ENCODE measurements at regions not wholly inside any gene's neighbourhood (a gene's known extent, or its start where the extent isn't known, plus 50 kb on each side); places are given as distances from the start of the nearest gene placed in this dataset.

GRCh38 chr16:48454051-48454450, 68.8 kb upstream of the SIAH1 start:
- CTCF ChIA-PET: no interaction called here
- dilution Hi-C loops (cut with MboI; ENCODE audit: extremely low pct_ligation_motif_present, low sequenced_read_pairs) (no loop called here), intact Hi-C loops (cut with micrococcal nuclease) (no loop called here)

GRCh38 chr16:48452991-48453760, 68.0 kb upstream of the SIAH1 start:
- no TSS peak for BruUV-seq (replicated peaks)
- CTCF ChIA-PET: no interaction called here

More at GRCh38 chr16:48454051-48454450, 68.8 kb upstream of the SIAH1 start:
- Histone ChIP-seq H3K4me2 (ENCODE audit: insufficient read depth, low read length) (no peak overlapping the region), H3K36me3 (ENCODE audit: control insufficient read depth in 2 of 2, extremely low read depth in 1 of 2, insufficient read depth in 2 of 2, low read length in 2 of 2) (no peaks in the 10 kb centered on the region), H3K79me2 (ENCODE audit: control insufficient read depth, insufficient read depth, low read length) (no peaks in the 10 kb centered on the region), H3K27me3 (ENCODE audit: control insufficient read depth in 2 of 2, insufficient read depth in 2 of 2, low read length in 2 of 2) (no peaks in the 10 kb centered on the region), H3K9ac (replicated peaks; ENCODE audit: extremely low read depth, insufficient read depth, low read length) (no peak overlapping the region), H3K4me3 (replicated peaks in 1 of 3; ENCODE audit: insufficient read depth in 1 of 3, low read depth in 1 of 3, low read length in 3 of 3) (no peak overlapping the region), H3K9me3 (replicated peaks; ENCODE audit: control insufficient read depth, insufficient read depth, low read length) (no peaks in the 10 kb centered on the region), H3K9me1 (replicated peaks; ENCODE audit: control insufficient read depth, extremely low read depth, insufficient read depth, low read length) (no peaks in the 10 kb centered on the region), H2AFZ (ENCODE audit: low read depth, low read length) (no peak overlapping the region), H3K4me1 (ENCODE audit: control insufficient read depth, extremely low read depth, insufficient read depth, low read length) (no peaks in the 10 kb centered on the region), H4K20me1 (replicated peaks; ENCODE audit: control insufficient read depth, extremely low read depth, insufficient read depth, low read length) (no peaks in the 10 kb centered on the region), H3K27ac (ENCODE audit: insufficient read depth, low read depth, low read length) (no peak overlapping the region)
- FAIRE-seq (no peak), DNase-seq (ENCODE audit: low read depth, low spot score) (no peak)
- BruUV-seq (replicated peaks): no TSS peak
- POLR2A ChIA-PET: no interaction called here
- TF ChIP-seq JUN (IDR thresholded peaks at IDR 0.05; ENCODE audit: borderline replicate concordance, insufficient read depth, insufficient read length, low read depth) (no peak), MAX (IDR thresholded peaks at IDR 0.05; ENCODE audit: insufficient read depth, insufficient read length) (no peak), EZH2 (IDR thresholded peaks at IDR 0.05; ENCODE audit: borderline replicate concordance, low read depth, low read length, severe bottlenecking) (no peak), POLR2AphosphoS5 (IDR thresholded peaks at IDR 0.05; ENCODE audit: insufficient read depth, low read depth, low read length) (no peak)

More at GRCh38 chr16:48452991-48453760, 68.0 kb upstream of the SIAH1 start:
- intact Hi-C loops (cut with micrococcal nuclease) (no loop called here), dilution Hi-C loops (cut with MboI; ENCODE audit: extremely low pct_ligation_motif_present, low sequenced_read_pairs) (no loop called here)
- H3K4me3 ChIP-seq (replicated peaks in 1 of 3; ENCODE audit: insufficient read depth in 1 of 3, low read depth in 1 of 3, low read length in 3 of 3): no peak overlapping the region
- FAIRE-seq: no peak
- POLR2A ChIA-PET: no interaction called here
- H3K27me3 ChIP-seq (ENCODE audit: control insufficient read depth in 2 of 2, insufficient read depth in 2 of 2, low read length in 2 of 2): no peaks in the 10 kb centered on the region
- TF ChIP-seq MAX (IDR thresholded peaks at IDR 0.05; ENCODE audit: insufficient read depth, insufficient read length) (no peak), POLR2AphosphoS5 (IDR thresholded peaks at IDR 0.05; ENCODE audit: insufficient read depth, low read depth, low read length) (no peak), EZH2 (IDR thresholded peaks at IDR 0.05; ENCODE audit: borderline replicate concordance, low read depth, low read length, severe bottlenecking) (no peak), GATA2 (IDR thresholded peaks at IDR 0.05; ENCODE audit: insufficient read depth, insufficient read length, low read depth, low read length) (no peak), POLR2A (IDR thresholded peaks at IDR 0.05; ENCODE audit: low read depth, low read length) (no peak)
- H3K9me3 ChIP-seq (replicated peaks; ENCODE audit: control insufficient read depth, insufficient read depth, low read length): no peaks in the 10 kb centered on the region
- H3K9ac ChIP-seq (replicated peaks; ENCODE audit: extremely low read depth, insufficient read depth, low read length): no peak overlapping the region
- H3K36me3 ChIP-seq (ENCODE audit: control insufficient read depth in 2 of 2, extremely low read depth in 1 of 2, insufficient read depth in 2 of 2, low read length in 2 of 2): no peaks in the 10 kb centered on the region
- H3K27ac ChIP-seq (ENCODE audit: insufficient read depth, low read depth, low read length): no peak overlapping the region
- no peak overlapping the region for H2AFZ ChIP-seq (ENCODE audit: low read depth, low read length)
- no peaks in the 10 kb centered on the region for H3K4me1 ChIP-seq (ENCODE audit: control insufficient read depth, extremely low read depth, insufficient read depth, low read length)
- no peaks in the 10 kb centered on the region for H4K20me1 ChIP-seq (replicated peaks; ENCODE audit: control insufficient read depth, extremely low read depth, insufficient read depth, low read length)
- no peak overlapping the region for H3K4me2 ChIP-seq (ENCODE audit: insufficient read depth, low read length)
- DNase-seq (ENCODE audit: low read depth, low spot score): no peak
- no peaks in the 10 kb centered on the region for H3K79me2 ChIP-seq (ENCODE audit: control insufficient read depth, insufficient read depth, low read length)
- H3K9me1 ChIP-seq (replicated peaks; ENCODE audit: control insufficient read depth, extremely low read depth, insufficient read depth, low read length): no peaks in the 10 kb centered on the region

All from endothelial cell of umbilical vein (primary cell).